ENCODE measurements at regions not wholly inside any gene's neighbourhood (a gene's known extent, or its start where the extent isn't known, plus 50 kb on each side); places are given as distances from the start of the nearest gene placed in this dataset.
"Not testable (repeated sequence)": the region's sequence is repeated elsewhere in the genome, so short reads cannot be mapped to it uniquely, and the experiment has no call there.

- intact Hi-C loops (cut with DNase I), result no loop called here
- no peak for DNase-seq (ENCODE audit: missing footprints)
- ATAC-seq, result no peak
Measured at GRCh38 chr5:51996356-51996861, 613.2 kb downstream of the ISL1 start.

GRCh38 chr5:51997500-51997899, 614.3 kb downstream of the ISL1 start:
- no peak for DNase-seq (ENCODE audit: missing footprints)
- ATAC-seq, result no peak
- intact Hi-C loops (cut with DNase I), result no loop called here

GRCh38 chr5:51997949-51998348, 614.7 kb downstream of the ISL1 start:
- ATAC-seq, result no peak
- intact Hi-C loops (cut with DNase I), result no loop called here
- no peak for DNase-seq (ENCODE audit: missing footprints)

GRCh38 chr5:52007230-52007858, 624.1 kb downstream of the ISL1 start:
- ATAC-seq (peak; percentile 46), DNase-seq (ENCODE audit: missing footprints) (no peak)
- intact Hi-C loops (cut with DNase I), result loop anchor here (5.0 kb wide), 1 partner anchor 1045 kb away; no protein-coding TSS in a partner anchor

GRCh38 chr5:52010454-52010853, 627.2 kb downstream of the ISL1 start:
- intact Hi-C loops (cut with DNase I), result no loop called here
- ATAC-seq (no peak), DNase-seq (ENCODE audit: missing footprints) (no peak)

GRCh38 chr5:52013523-52013922, 630.3 kb downstream of the ISL1 start:
- intact Hi-C loops (cut with DNase I), result no loop called here
- ATAC-seq (no peak), DNase-seq (ENCODE audit: missing footprints) (no peak)

GRCh38 chr5:52015760-52016159, 632.5 kb downstream of the ISL1 start:
- ATAC-seq, result peak; percentile 48

GRCh38 chr5:52017567-52017966, 634.3 kb downstream of the ISL1 start:
- intact Hi-C loops (cut with DNase I), result no loop called here
- DNase-seq (ENCODE audit: missing footprints) (no peak), ATAC-seq (no peak)

More at GRCh38 chr5:52015760-52016159, 632.5 kb downstream of the ISL1 start:
- DNase-seq (ENCODE audit: missing footprints), result no peak
- intact Hi-C loops (cut with DNase I), result no loop called here

GRCh38 chr5:52024359-52024758, 641.1 kb downstream of the ISL1 start:
- ATAC-seq (no peak), DNase-seq (ENCODE audit: missing footprints) (no peak)
- intact Hi-C loops (cut with DNase I), result no loop called here

- peak; percentile 51 for DNase-seq (ENCODE audit: missing footprints)
- intact Hi-C loops (cut with DNase I); ATAC-seq: not testable (repeated sequence)
Measured at GRCh38 chr5:52029836-52030235, 646.6 kb downstream of the ISL1 start.

GRCh38 chr5:52041842-52042241, 658.6 kb downstream of the ISL1 start:
- no peak for DNase-seq (ENCODE audit: missing footprints)
- intact Hi-C loops (cut with DNase I), result no loop called here
- ATAC-seq, result no peak

GRCh38 chr5:52043137-52043536, 659.9 kb downstream of the ISL1 start:
- no peak for ATAC-seq
- intact Hi-C loops (cut with DNase I), result no loop called here
- DNase-seq (ENCODE audit: missing footprints), result no peak

GRCh38 chr5:52043543-52043942, 660.3 kb downstream of the ISL1 start:
- DNase-seq (ENCODE audit: missing footprints), result no peak
- intact Hi-C loops (cut with DNase I), result no loop called here
- ATAC-seq, result no peak

- DNase-seq (ENCODE audit: missing footprints), result no peak
- no peak for ATAC-seq
Measured at GRCh38 chr5:52051759-52052158, 668.5 kb downstream of the ISL1 start.

GRCh38 chr5:52063186-52063585, 679.9 kb downstream of the ISL1 start:
- intact Hi-C loops (cut with DNase I), result no loop called here
- ATAC-seq, result no peak
- no peak for DNase-seq (ENCODE audit: missing footprints)

More at GRCh38 chr5:52051759-52052158, 668.5 kb downstream of the ISL1 start:
- intact Hi-C loops (cut with DNase I), result no loop called here

- ATAC-seq (no peak), DNase-seq (ENCODE audit: missing footprints) (no peak)
- intact Hi-C loops (cut with DNase I), result no loop called here
Measured at GRCh38 chr5:52065182-52065581, 681.9 kb downstream of the ISL1 start.

- no peak for DNase-seq (ENCODE audit: missing footprints)
- intact Hi-C loops (cut with DNase I), result no loop called here
- ATAC-seq, result no peak
Measured at GRCh38 chr5:52069997-52070396, 686.7 kb downstream of the ISL1 start.

- ATAC-seq (no peak), DNase-seq (ENCODE audit: missing footprints) (no peak)
- intact Hi-C loops (cut with DNase I), result no loop called here
Measured at GRCh38 chr5:52073993-52074689, 690.9 kb downstream of the ISL1 start.

GRCh38 chr5:52077941-52078815, 694.9 kb downstream of the ISL1 start:
- intact Hi-C loops (cut with DNase I), result no loop called here
- no peak for DNase-seq (ENCODE audit: missing footprints)
- no peak for ATAC-seq

Measured in Right ventricle myocardium inferior (tissue), 1 donor.